Activated naive CD4-positive, alpha-beta T cell treated with anti-CD3 and anti-CD28 coated beads, Interleukin-2, amount 10 ng/mL, durations not matched to agents 7 days and 5 days (primary cell): ENCODE measurements at regions not wholly inside any gene's neighbourhood (a gene's known extent, or its start where the extent isn't known, plus 50 kb on each side); places are given as distances from the start of the nearest gene placed in this dataset.
"Not testable (repeated sequence)": the region's sequence is repeated elsewhere in the genome, so short reads cannot be mapped to it uniquely, and the experiment has no call there.

Source experiments
- CTCF ChIA-PET: fragments of 350-600 bp; sonication (Branson Sonifier 250); formaldehyde crosslinking; loops from one replicate; lab custom pipeline; 2021; ENCODE audit warnings: antibody characterized with exemption; lab: Charles Lee
- DNase-seq: peaks from one replicate; pipeline ENCODE4 v3.0.0-alpha.2; 2020
- H3K27ac Mint-ChIP-seq: one replicate; pipeline ENCODE4 v1.8.0; 2021; ENCODE audit warnings: mild to moderate bottlenecking, moderate library complexity, mixed read lengths
- H3K27me3 Mint-ChIP-seq: one replicate; pipeline ENCODE4 v1.8.0; 2021; ENCODE audit warnings: mild to moderate bottlenecking, mixed read lengths
- H3K36me3 Mint-ChIP-seq: one replicate; pipeline ENCODE4 v1.8.0; 2021; ENCODE audit warnings: mixed read lengths
- H3K4me1 Mint-ChIP-seq: one replicate; pipeline ENCODE4 v1.8.0; 2021; ENCODE audit warnings: mixed read lengths
- H3K4me3 Mint-ChIP-seq: one replicate; pipeline ENCODE4 v1.8.0; 2021; ENCODE audit warnings: mild to moderate bottlenecking, moderate library complexity, mixed read lengths
- H3K9me3 Mint-ChIP-seq: one replicate; pipeline ENCODE4 v1.8.0; 2021; ENCODE audit warnings: mixed read lengths

DNA sequence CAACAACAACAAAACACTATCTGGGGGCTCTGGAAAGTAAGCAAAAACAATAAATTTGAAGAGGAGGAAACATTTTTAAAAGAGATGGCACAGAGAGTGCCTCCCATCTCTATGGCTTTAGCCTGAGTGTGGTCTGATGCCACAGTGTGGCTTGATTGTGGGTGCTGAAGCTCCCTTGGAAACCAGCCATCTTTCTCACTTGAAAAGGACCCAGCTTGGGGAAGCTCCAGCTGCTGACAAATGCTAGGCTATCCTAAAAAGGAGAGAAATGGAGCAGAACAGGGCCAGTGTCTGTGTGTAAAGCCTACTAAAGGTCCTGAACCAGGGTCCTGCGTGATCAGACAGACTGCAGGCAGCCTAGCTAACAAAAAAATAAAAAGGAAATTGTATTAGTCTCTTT, 642.0 kb upstream of the PTBP2 start:
- no peak for DNase-seq
- no peak overlapping the region for H3K27ac Mint-ChIP-seq

DNA sequence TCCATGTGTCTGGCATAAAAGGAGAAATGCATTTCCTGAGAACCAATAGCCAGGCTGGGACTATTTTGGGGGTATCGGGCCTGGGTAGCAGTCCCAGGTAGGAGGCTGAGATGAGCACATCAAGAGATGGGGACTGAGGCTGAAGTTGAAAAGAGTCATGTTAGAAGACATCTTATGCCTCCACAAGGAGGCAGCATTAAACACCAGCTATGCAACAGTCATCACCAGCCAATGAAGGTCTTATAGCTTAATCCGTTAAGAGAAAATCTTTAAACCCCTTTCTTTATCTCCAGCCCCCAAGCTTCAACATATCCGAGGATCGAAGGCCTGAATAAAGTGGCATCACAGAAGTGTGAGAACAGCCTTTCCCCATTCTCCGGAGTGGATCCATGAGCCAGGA, 640.7 kb upstream of the PTBP2 start:
- no peaks in the 10 kb centered on the region for H3K36me3 Mint-ChIP-seq
- H3K9me3 Mint-ChIP-seq = peaks cover 6% of the 10 kb centered on the region
- no peaks in the 10 kb centered on the region for H3K4me1 Mint-ChIP-seq
- H3K27ac Mint-ChIP-seq = no peak overlapping the region
- H3K27me3 Mint-ChIP-seq = no peaks in the 10 kb centered on the region
- no peak overlapping the region for H3K4me3 Mint-ChIP-seq
- no peak for DNase-seq
- CTCF ChIA-PET = no interaction called here

More for the DNA sequence above, 642.0 kb upstream of the PTBP2 start:
- no peaks in the 10 kb centered on the region for H3K27me3 Mint-ChIP-seq
- peaks cover 6% of the 10 kb centered on the region for H3K9me3 Mint-ChIP-seq
- no peaks in the 10 kb centered on the region for H3K4me1 Mint-ChIP-seq
- no peaks in the 10 kb centered on the region for H3K36me3 Mint-ChIP-seq
- CTCF ChIA-PET = no interaction called here
- H3K4me3 Mint-ChIP-seq = no peak overlapping the region

DNA sequence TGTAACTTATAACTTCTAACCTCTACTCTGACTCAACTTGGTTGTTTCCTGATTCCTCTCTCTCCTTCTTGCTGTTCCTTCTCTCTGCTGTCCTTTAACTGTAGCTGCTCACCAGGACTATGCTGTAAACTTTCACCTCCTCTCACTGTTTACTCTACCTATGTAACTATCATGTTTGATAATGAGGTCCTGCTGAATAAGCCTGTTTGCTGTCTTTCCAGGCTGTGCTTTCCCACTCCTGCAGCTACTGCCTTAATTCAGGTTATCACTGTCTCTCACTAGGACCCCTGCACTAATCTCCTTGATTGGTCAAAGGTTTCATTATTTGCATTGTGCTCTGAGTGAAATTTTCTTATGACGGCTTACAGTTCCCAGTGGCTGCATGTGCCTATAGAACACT, 633.9 kb upstream of the PTBP2 start:
- Mint-ChIP-seq H3K4me3 (no peak overlapping the region), H3K27me3 (no peaks in the 10 kb centered on the region), H3K9me3 (peaks cover 1% of the 10 kb centered on the region), H3K4me1 (no peaks in the 10 kb centered on the region), H3K36me3 (no peaks in the 10 kb centered on the region), H3K27ac (no peak overlapping the region)
- CTCF ChIA-PET = no interaction called here
- no peak for DNase-seq

DNA sequence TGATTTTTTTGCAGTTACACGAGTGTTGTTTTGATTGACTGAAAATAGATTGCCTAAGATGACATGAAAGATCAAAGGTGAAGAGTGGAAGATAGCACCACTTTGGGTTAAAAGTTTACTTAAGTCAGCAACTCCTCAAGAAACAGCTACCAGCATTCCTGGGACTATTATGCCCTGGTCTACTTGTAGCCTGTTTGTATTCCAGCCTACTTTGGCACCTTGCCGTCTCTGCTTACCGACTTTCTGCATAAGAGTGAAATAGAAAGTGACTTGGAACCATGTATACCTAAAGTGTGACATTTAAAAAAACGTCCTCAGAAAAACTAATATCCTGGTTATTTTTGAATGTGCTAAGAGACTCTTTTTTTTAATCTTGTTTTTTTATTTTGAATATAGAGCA, 631.5 kb upstream of the PTBP2 start:
- CTCF ChIA-PET = no interaction called here
- Mint-ChIP-seq H3K9me3 (no peaks in the 10 kb centered on the region), H3K4me1 (no peaks in the 10 kb centered on the region), H3K36me3 (no peaks in the 10 kb centered on the region), H3K27me3 (no peaks in the 10 kb centered on the region), H3K4me3 (no peak overlapping the region), H3K27ac (no peak overlapping the region)
- DNase-seq = no peak

GRCh38 chr1:96095849-96096612, 625.6 kb upstream of the PTBP2 start:
- Mint-ChIP-seq H3K4me3 (no peak overlapping the region), H3K27ac (no peak overlapping the region), H3K4me1 (no peaks in the 10 kb centered on the region), H3K9me3 (no peaks in the 10 kb centered on the region), H3K36me3 (no peaks in the 10 kb centered on the region), H3K27me3 (no peaks in the 10 kb centered on the region)
- CTCF ChIA-PET = no interaction called here
- DNase-seq = no peak

- DNase-seq = no peak
- no peak overlapping the region for H3K27ac Mint-ChIP-seq
- H3K4me1 Mint-ChIP-seq = no peaks in the 10 kb centered on the region
- CTCF ChIA-PET = no interaction called here
- no peaks in the 10 kb centered on the region for H3K9me3 Mint-ChIP-seq
- H3K4me3 Mint-ChIP-seq = no peak overlapping the region
- no peaks in the 10 kb centered on the region for H3K27me3 Mint-ChIP-seq
- no peaks in the 10 kb centered on the region for H3K36me3 Mint-ChIP-seq
Observed at GRCh38 chr1:96096613-96097321, 624.8 kb upstream of the PTBP2 start.

DNA sequence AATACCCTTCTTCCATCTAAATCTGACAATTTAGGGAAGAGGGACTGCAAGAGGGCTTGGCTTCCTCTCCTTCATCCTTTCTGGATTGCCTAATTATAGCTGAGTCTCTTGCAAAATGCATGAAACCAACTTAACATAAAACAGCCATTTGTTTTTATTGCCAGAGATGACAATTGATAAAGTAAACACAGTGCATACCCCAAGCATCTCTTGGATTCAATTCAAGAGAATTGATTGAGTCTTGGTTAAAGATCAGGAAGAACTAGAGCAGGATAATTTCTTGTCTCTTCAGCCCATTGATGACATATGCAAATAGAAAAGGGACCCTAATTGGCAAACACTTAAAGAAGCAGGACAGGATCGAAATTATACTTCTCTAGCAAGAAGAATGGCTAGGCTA, 617.1 kb upstream of the PTBP2 start:
- no peak for DNase-seq
- no peak overlapping the region for H3K4me3 Mint-ChIP-seq
- H3K36me3 Mint-ChIP-seq = no peaks in the 10 kb centered on the region
- H3K27ac Mint-ChIP-seq = no peak overlapping the region
- H3K4me1 Mint-ChIP-seq = no peaks in the 10 kb centered on the region
- H3K27me3 Mint-ChIP-seq = no peaks in the 10 kb centered on the region
- CTCF ChIA-PET = no interaction called here
- H3K9me3 Mint-ChIP-seq = peaks cover 6% of the 10 kb centered on the region

- no peak for DNase-seq
- Mint-ChIP-seq H3K9me3 (peaks cover 6% of the 10 kb centered on the region), H3K27me3 (no peaks in the 10 kb centered on the region), H3K36me3 (no peaks in the 10 kb centered on the region), H3K27ac (no peak overlapping the region), H3K4me1 (no peaks in the 10 kb centered on the region), H3K4me3 (no peak overlapping the region)
- CTCF ChIA-PET = no interaction called here
Observed at GRCh38 chr1:96104906-96105305, 616.7 kb upstream of the PTBP2 start.

- no peaks in the 10 kb centered on the region for H3K4me1 Mint-ChIP-seq
- H3K4me3 Mint-ChIP-seq = no peak overlapping the region
- CTCF ChIA-PET = no interaction called here
- no peak overlapping the region for H3K27ac Mint-ChIP-seq
- DNase-seq = no peak
- H3K36me3 Mint-ChIP-seq = no peaks in the 10 kb centered on the region
- H3K27me3 Mint-ChIP-seq = no peaks in the 10 kb centered on the region
- peaks cover 2% of the 10 kb centered on the region for H3K9me3 Mint-ChIP-seq
Observed at GRCh38 chr1:96116731-96117130, 604.9 kb upstream of the PTBP2 start.

DNA sequence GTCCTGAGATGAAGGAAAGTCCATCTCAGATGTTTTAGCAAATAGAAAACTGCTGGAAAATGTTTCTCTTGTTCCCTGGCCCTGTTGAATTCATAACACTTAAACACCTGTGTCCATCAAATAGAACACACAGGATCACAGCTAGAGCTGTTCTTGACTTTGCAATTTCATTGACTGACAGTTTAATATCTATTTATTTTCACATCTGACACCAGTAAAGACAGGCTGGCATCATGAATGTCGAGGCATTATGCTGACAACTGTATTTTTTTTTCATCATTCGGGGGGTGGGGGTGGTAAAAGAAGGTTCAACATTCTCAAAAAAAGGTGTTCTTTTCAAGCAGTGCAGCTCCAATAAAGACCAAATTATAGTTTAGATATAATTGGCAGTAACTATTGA, 591.2 kb upstream of the PTBP2 start:
- Mint-ChIP-seq H3K9me3 (peaks cover 5% of the 10 kb centered on the region), H3K27ac (no peak overlapping the region), H3K4me3 (no peak overlapping the region), H3K36me3 (no peaks in the 10 kb centered on the region), H3K4me1 (no peaks in the 10 kb centered on the region), H3K27me3 (no peaks in the 10 kb centered on the region)
- CTCF ChIA-PET = no interaction called here
- no peak for DNase-seq

DNA sequence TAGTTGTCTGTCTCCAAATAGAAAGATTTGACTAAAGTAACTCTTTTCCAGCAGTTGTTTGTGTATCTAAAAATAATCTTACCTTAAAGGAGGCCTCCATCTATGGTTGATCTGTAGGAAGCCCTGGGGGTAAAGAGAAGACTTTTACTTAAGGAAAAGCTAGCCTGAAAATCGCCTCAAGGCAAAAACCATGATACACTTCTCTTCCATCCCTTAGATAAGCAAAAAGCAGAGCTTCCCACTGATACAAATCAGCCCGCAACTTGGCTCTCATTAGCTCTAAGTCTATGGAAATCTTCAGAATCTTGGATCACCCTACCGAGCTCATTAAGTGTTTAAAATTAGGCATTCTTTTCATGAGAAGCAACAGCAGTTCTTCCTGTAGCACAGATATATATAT, 576.9 kb upstream of the PTBP2 start:
- Mint-ChIP-seq H3K4me1 (no peaks in the 10 kb centered on the region), H3K27me3 (no peaks in the 10 kb centered on the region), H3K36me3 (no peaks in the 10 kb centered on the region), H3K9me3 (peaks cover 10% of the 10 kb centered on the region), H3K4me3 (no peak overlapping the region), H3K27ac (no peak overlapping the region)
- CTCF ChIA-PET = interaction anchor here (0.5 kb wide), 1 partner anchor 32 kb away, joined by 3 read pairs; no protein-coding TSS in a partner anchor
- DNase-seq = no peak

- Mint-ChIP-seq H3K4me3 (no peak overlapping the region), H3K9me3 (peaks cover 16% of the 10 kb centered on the region), H3K27ac (no peak overlapping the region), H3K4me1 (no peaks in the 10 kb centered on the region), H3K36me3 (no peaks in the 10 kb centered on the region), H3K27me3 (no peaks in the 10 kb centered on the region)
- CTCF ChIA-PET = no interaction called here
- DNase-seq = no peak
Observed at GRCh38 chr1:96145492-96145891, 576.1 kb upstream of the PTBP2 start.

DNA sequence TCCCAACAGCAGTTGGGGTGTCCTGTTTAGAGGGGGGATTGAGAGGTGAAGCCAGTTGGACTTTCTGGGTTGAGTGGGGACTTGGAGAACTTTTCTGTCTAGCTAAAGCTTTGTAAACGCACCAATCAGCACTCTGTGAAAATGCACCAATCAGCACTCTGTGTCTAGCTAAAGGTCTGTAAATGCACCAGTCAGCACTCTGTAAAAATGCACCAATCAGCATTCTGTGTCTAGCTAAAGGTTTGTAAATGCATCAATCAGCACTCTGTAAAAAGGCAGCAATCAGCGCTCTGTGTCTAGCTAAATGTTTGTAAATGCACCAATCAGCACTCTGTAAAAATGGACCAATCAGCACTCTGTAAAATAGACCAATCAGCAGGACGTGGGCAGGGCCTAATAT, 568.6 kb upstream of the PTBP2 start:
- DNase-seq, H3K27ac Mint-ChIP-seq, H3K36me3 Mint-ChIP-seq, CTCF ChIA-PET, H3K4me3 Mint-ChIP-seq, H3K27me3 Mint-ChIP-seq, H3K4me1 Mint-ChIP-seq: not testable (repeated sequence)
- H3K9me3 Mint-ChIP-seq = peaks cover 30% of the 10 kb centered on the region

GRCh38 chr1:96157101-96157500, 564.5 kb upstream of the PTBP2 start:
- CTCF ChIA-PET = interaction anchor here (0.7 kb wide), 1 partner anchor 91 kb away, joined by 3 read pairs; no protein-coding TSS in a partner anchor
- no peak overlapping the region for H3K4me3 Mint-ChIP-seq
- no peaks in the 10 kb centered on the region for H3K36me3 Mint-ChIP-seq
- H3K9me3 Mint-ChIP-seq = peaks cover 14% of the 10 kb centered on the region
- no peaks in the 10 kb centered on the region for H3K27me3 Mint-ChIP-seq
- no peak overlapping the region for H3K27ac Mint-ChIP-seq
- no peak for DNase-seq
- H3K4me1 Mint-ChIP-seq = no peaks in the 10 kb centered on the region

GRCh38 chr1:96159379-96159778, 562.2 kb upstream of the PTBP2 start:
- H3K4me1 Mint-ChIP-seq = no peaks in the 10 kb centered on the region
- H3K27me3 Mint-ChIP-seq = no peaks in the 10 kb centered on the region
- no peak overlapping the region for H3K4me3 Mint-ChIP-seq
- no peak overlapping the region for H3K27ac Mint-ChIP-seq
- no peaks in the 10 kb centered on the region for H3K36me3 Mint-ChIP-seq
- no peak for DNase-seq
- peaks cover 11% of the 10 kb centered on the region for H3K9me3 Mint-ChIP-seq
- CTCF ChIA-PET = no interaction called here
